ENCODE measurements at regions not wholly inside any gene's neighbourhood (a gene's known extent, or its start where the extent isn't known, plus 50 kb on each side); places are given as distances from the start of the nearest gene placed in this dataset.

GRCh38 chr5:124806373-124807077, 60.1 kb upstream of the ZNF608 start:
- Mint-ChIP-seq H3K36me3 (no peaks in the 10 kb centered on the region), H3K27ac (no peak overlapping the region), H3K4me1 (no peaks in the 10 kb centered on the region), H3K27me3 (no peaks in the 10 kb centered on the region), H3K4me3 (no peak overlapping the region), H3K9me3 (no peaks in the 10 kb centered on the region)
- no peak overlapping the region for H3K27ac ChIP-seq (ENCODE audit: low read length)
- no peak overlapping the region for H3K4me3 ChIP-seq (ENCODE audit: control insufficient read depth in 1 of 2, extremely low read depth in 1 of 2, low read length in 1 of 2)
- no peaks in the 10 kb centered on the region for H3K4me1 ChIP-seq (ENCODE audit: control insufficient read depth in 1 of 2, extremely low read depth in 1 of 2, insufficient read depth in 2 of 2, low read length in 2 of 2)
- ATAC-seq (replicated peaks in 1 of 4): no peak
- POLR2A ChIA-PET: no interaction called here
- CTCF ChIA-PET: no interaction called here
- no peak for DNase-seq
- H3K36me3 ChIP-seq (ENCODE audit: control insufficient read depth in 2 of 2, extremely low read depth in 1 of 2, insufficient read depth in 1 of 2, low read length in 1 of 2): no peaks in the 10 kb centered on the region
- H3K27me3 ChIP-seq (replicated peaks in 1 of 2; ENCODE audit: control insufficient read depth in 2 of 2, extremely low read depth in 1 of 2, insufficient read depth in 2 of 2, low read length in 1 of 2): no peaks in the 10 kb centered on the region
- no peaks in the 10 kb centered on the region for H3K9me3 ChIP-seq
- 72% methylated on average over 3 of the region's 12 CpGs for WGBS (ENCODE audit: insufficient coverage)

- H3K4me1 ChIP-seq (ENCODE audit: control insufficient read depth in 1 of 2, extremely low read depth in 1 of 2, insufficient read depth in 2 of 2, low read length in 2 of 2): no peaks in the 10 kb centered on the region
- POLR2A ChIA-PET: no interaction called here
- H3K27me3 ChIP-seq (replicated peaks in 1 of 2; ENCODE audit: control insufficient read depth in 2 of 2, extremely low read depth in 1 of 2, insufficient read depth in 2 of 2, low read length in 1 of 2): no peaks in the 10 kb centered on the region
- no peaks in the 10 kb centered on the region for H3K36me3 ChIP-seq (ENCODE audit: control insufficient read depth in 2 of 2, extremely low read depth in 1 of 2, insufficient read depth in 1 of 2, low read length in 1 of 2)
- DNase-seq (no peak), ATAC-seq (replicated peaks in 1 of 4) (no peak)
- WGBS (ENCODE audit: insufficient coverage): 96% methylated on average over 18 of the region's 24 CpGs
- Mint-ChIP-seq H3K27ac (no peak overlapping the region), H3K36me3 (no peaks in the 10 kb centered on the region), H3K27me3 (peaks cover 0 to 2% of the 10 kb centered on the region in 2 donors), H3K4me3 (no peak overlapping the region), H3K4me1 (no peaks in the 10 kb centered on the region), H3K9me3 (no peaks in the 10 kb centered on the region)
- H3K9me3 ChIP-seq: no peaks in the 10 kb centered on the region
- CTCF ChIA-PET: no interaction called here
- no peak overlapping the region for H3K4me3 ChIP-seq (ENCODE audit: control insufficient read depth in 1 of 2, extremely low read depth in 1 of 2, low read length in 1 of 2)
- H3K27ac ChIP-seq (ENCODE audit: low read length): no peak overlapping the region
Measured at GRCh38 chr5:124808842-124809268, 62.4 kb upstream of the ZNF608 start.

GRCh38 chr5:124810396-124811006, 64.1 kb upstream of the ZNF608 start:
- DNase-seq: no peak
- Histone ChIP-seq H3K4me1 (ENCODE audit: control insufficient read depth in 1 of 2, extremely low read depth in 1 of 2, insufficient read depth in 2 of 2, low read length in 2 of 2) (no peaks in the 10 kb centered on the region), H3K4me3 (ENCODE audit: control insufficient read depth in 1 of 2, extremely low read depth in 1 of 2, low read length in 1 of 2) (no peak overlapping the region), H3K36me3 (ENCODE audit: control insufficient read depth in 2 of 2, extremely low read depth in 1 of 2, insufficient read depth in 1 of 2, low read length in 1 of 2) (no peaks in the 10 kb centered on the region), H3K9me3 (no peaks in the 10 kb centered on the region), H3K27me3 (replicated peaks in 1 of 2; ENCODE audit: control insufficient read depth in 2 of 2, extremely low read depth in 1 of 2, insufficient read depth in 2 of 2, low read length in 1 of 2) (no peaks in the 10 kb centered on the region), H3K27ac (ENCODE audit: low read length) (no peak overlapping the region)
- Mint-ChIP-seq H3K9me3 (no peaks in the 10 kb centered on the region), H3K27me3 (peaks cover 0 to 2% of the 10 kb centered on the region in 2 donors), H3K4me1 (no peaks in the 10 kb centered on the region), H3K36me3 (no peaks in the 10 kb centered on the region), H3K27ac (no peak overlapping the region), H3K4me3 (no peak overlapping the region)
- CTCF ChIA-PET: no interaction called here
- ATAC-seq (replicated peaks in 1 of 4): no peak
- 69% methylated on average over 3 of the region's 3 CpGs for WGBS (ENCODE audit: insufficient coverage)
- POLR2A ChIA-PET: no interaction called here

- H3K4me1 Mint-ChIP-seq: no peaks in the 10 kb centered on the region
- ChIA-PET POLR2A (no interaction called here), CTCF (no interaction called here)
- H3K4me1 ChIP-seq (ENCODE audit: control insufficient read depth in 1 of 2, extremely low read depth in 1 of 2, insufficient read depth in 2 of 2, low read length in 2 of 2): no peaks in the 10 kb centered on the region
- H3K36me3 ChIP-seq (ENCODE audit: control insufficient read depth in 2 of 2, extremely low read depth in 1 of 2, insufficient read depth in 1 of 2, low read length in 1 of 2): no peaks in the 10 kb centered on the region
- H3K4me3 ChIP-seq (ENCODE audit: control insufficient read depth in 1 of 2, extremely low read depth in 1 of 2, low read length in 1 of 2): no peak overlapping the region
- no peaks in the 10 kb centered on the region for H3K36me3 Mint-ChIP-seq
- H3K27ac ChIP-seq (ENCODE audit: low read length): no peak overlapping the region
- ATAC-seq (replicated peaks in 1 of 4): no peak
- no peak overlapping the region for H3K27ac Mint-ChIP-seq
- H3K9me3 Mint-ChIP-seq: no peaks in the 10 kb centered on the region
- H3K9me3 ChIP-seq: no peaks in the 10 kb centered on the region
- H3K4me3 Mint-ChIP-seq: no peak overlapping the region
- H3K27me3 ChIP-seq (replicated peaks in 1 of 2; ENCODE audit: control insufficient read depth in 2 of 2, extremely low read depth in 1 of 2, insufficient read depth in 2 of 2, low read length in 1 of 2): no peaks in the 10 kb centered on the region
- 90% methylated on average over 5 of the region's 5 CpGs for WGBS (ENCODE audit: insufficient coverage)
- peaks cover 0 to 2% of the 10 kb centered on the region in 2 donors for H3K27me3 Mint-ChIP-seq
- DNase-seq: no peak
Measured at GRCh38 chr5:124812771-124813358, 66.4 kb upstream of the ZNF608 start.

- no peaks in the 10 kb centered on the region for H3K9me3 ChIP-seq
- H3K4me3 Mint-ChIP-seq: no peak overlapping the region
- CTCF ChIA-PET: no interaction called here
- H3K4me1 ChIP-seq (ENCODE audit: control insufficient read depth in 1 of 2, extremely low read depth in 1 of 2, insufficient read depth in 2 of 2, low read length in 2 of 2): no peaks in the 10 kb centered on the region
- POLR2A ChIA-PET: no interaction called here
- WGBS (ENCODE audit: insufficient coverage): 84% methylated on average over 5 of the region's 7 CpGs
- ATAC-seq (replicated peaks in 1 of 4) (no peak), DNase-seq (no peak)
- no peaks in the 10 kb centered on the region for H3K27me3 ChIP-seq (replicated peaks in 1 of 2; ENCODE audit: control insufficient read depth in 2 of 2, extremely low read depth in 1 of 2, insufficient read depth in 2 of 2, low read length in 1 of 2)
- no peaks in the 10 kb centered on the region for H3K9me3 Mint-ChIP-seq
- no peak overlapping the region for H3K27ac ChIP-seq (ENCODE audit: low read length)
- H3K27ac Mint-ChIP-seq: no peak overlapping the region
- H3K4me3 ChIP-seq (ENCODE audit: control insufficient read depth in 1 of 2, extremely low read depth in 1 of 2, low read length in 1 of 2): no peak overlapping the region
- H3K36me3 Mint-ChIP-seq: no peaks in the 10 kb centered on the region
- H3K27me3 Mint-ChIP-seq: peaks cover 0 to 2% of the 10 kb centered on the region in 2 donors
- no peaks in the 10 kb centered on the region for H3K36me3 ChIP-seq (ENCODE audit: control insufficient read depth in 2 of 2, extremely low read depth in 1 of 2, insufficient read depth in 1 of 2, low read length in 1 of 2)
- H3K4me1 Mint-ChIP-seq: no peaks in the 10 kb centered on the region
Measured at GRCh38 chr5:124816381-124816780, 69.9 kb upstream of the ZNF608 start.

GRCh38 chr5:124819201-124819600, 72.8 kb upstream of the ZNF608 start:
- Histone ChIP-seq H3K36me3 (ENCODE audit: control insufficient read depth in 2 of 2, extremely low read depth in 1 of 2, insufficient read depth in 1 of 2, low read length in 1 of 2) (no peaks in the 10 kb centered on the region), H3K9me3 (no peaks in the 10 kb centered on the region), H3K27ac (ENCODE audit: low read length) (no peak overlapping the region), H3K4me1 (ENCODE audit: control insufficient read depth in 1 of 2, extremely low read depth in 1 of 2, insufficient read depth in 2 of 2, low read length in 2 of 2) (no peaks in the 10 kb centered on the region), H3K27me3 (replicated peaks in 1 of 2; ENCODE audit: control insufficient read depth in 2 of 2, extremely low read depth in 1 of 2, insufficient read depth in 2 of 2, low read length in 1 of 2) (no peaks in the 10 kb centered on the region), H3K4me3 (ENCODE audit: control insufficient read depth in 1 of 2, extremely low read depth in 1 of 2, low read length in 1 of 2) (no peak overlapping the region)
- Mint-ChIP-seq H3K27ac (no peak overlapping the region), H3K4me3 (no peak overlapping the region), H3K27me3 (no peaks in the 10 kb centered on the region), H3K4me1 (no peaks in the 10 kb centered on the region), H3K36me3 (no peaks in the 10 kb centered on the region), H3K9me3 (no peaks in the 10 kb centered on the region)
- CTCF ChIA-PET: no interaction called here
- no peak for ATAC-seq (replicated peaks in 1 of 4)
- no peak for DNase-seq
- 88% methylated on average over 1 of the region's 3 CpGs for WGBS (ENCODE audit: insufficient coverage)
- POLR2A ChIA-PET: no interaction called here

Measured in T-cell (primary cell).